Kidney epithelial cell (primary cell): ENCODE measurements at regions not wholly inside any gene's neighbourhood (a gene's known extent, or its start where the extent isn't known, plus 50 kb on each side); places are given as distances from the start of the nearest gene placed in this dataset.

Experiments
- DNase-seq: peaks from one replicate; pipeline ENCODE4 v3.0.0-alpha.2; 2010; ENCODE audit warnings: low read depth
- H3K27me3 ChIP-seq: 2 replicates; pipeline ENCODE4 v1.6.0; 2011; ENCODE audit warnings: low read length; ENCODE audit not compliant: control insufficient read depth, insufficient read depth
- H3K36me3 ChIP-seq: 2 replicates; pipeline ENCODE4 v1.5.1; 2011; ENCODE audit warnings: low read length; ENCODE audit not compliant: control insufficient read depth, insufficient read depth
- H3K4me3 ChIP-seq: 2 replicates; pipeline ENCODE4 v1.5.1; 2011; ENCODE audit warnings: low read depth, mild to moderate bottlenecking, control low read depth, low read length
- TF ChIP-seq, protein P1 (sequence below): IDR thresholded peaks from 2 replicates; pipeline ENCODE4 v1.5.1; 2011; ENCODE audit warnings: mild to moderate bottlenecking, moderate library complexity, low read length, control low read depth, inconsistent platforms; ENCODE audit not compliant: insufficient read depth, poor library complexity, severe bottlenecking

DNA sequence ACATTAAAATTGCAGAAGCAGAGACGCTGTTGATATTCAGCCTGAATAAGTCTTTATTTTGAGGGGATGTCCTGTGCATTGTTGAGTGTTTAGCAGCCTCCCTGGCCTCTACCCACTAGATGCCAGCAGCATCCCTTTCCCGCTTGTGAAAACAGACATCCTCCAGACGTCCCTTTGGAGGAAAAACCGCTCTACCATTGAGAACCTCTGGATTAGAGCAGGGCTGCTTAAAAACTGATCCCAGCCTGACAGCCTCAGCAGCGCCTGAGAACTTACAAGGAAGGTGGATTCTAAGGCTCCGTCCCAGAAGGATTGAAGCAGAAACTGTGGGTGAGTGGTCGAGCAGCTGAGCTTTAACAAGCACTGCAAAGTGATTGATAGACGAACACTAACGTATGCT lies 349.7 kb downstream of the CYRIA start:
- no peak for DNase-seq
- TF ChIP-seq, protein P1, sequence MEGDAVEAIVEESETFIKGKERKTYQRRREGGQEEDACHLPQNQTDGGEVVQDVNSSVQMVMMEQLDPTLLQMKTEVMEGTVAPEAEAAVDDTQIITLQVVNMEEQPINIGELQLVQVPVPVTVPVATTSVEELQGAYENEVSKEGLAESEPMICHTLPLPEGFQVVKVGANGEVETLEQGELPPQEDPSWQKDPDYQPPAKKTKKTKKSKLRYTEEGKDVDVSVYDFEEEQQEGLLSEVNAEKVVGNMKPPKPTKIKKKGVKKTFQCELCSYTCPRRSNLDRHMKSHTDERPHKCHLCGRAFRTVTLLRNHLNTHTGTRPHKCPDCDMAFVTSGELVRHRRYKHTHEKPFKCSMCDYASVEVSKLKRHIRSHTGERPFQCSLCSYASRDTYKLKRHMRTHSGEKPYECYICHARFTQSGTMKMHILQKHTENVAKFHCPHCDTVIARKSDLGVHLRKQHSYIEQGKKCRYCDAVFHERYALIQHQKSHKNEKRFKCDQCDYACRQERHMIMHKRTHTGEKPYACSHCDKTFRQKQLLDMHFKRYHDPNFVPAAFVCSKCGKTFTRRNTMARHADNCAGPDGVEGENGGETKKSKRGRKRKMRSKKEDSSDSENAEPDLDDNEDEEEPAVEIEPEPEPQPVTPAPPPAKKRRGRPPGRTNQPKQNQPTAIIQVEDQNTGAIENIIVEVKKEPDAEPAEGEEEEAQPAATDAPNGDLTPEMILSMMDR: no peak
- Histone ChIP-seq H3K4me3 (no peak overlapping the region), H3K27me3 (no peaks in the 10 kb centered on the region), H3K36me3 (no peaks in the 10 kb centered on the region)

DNA sequence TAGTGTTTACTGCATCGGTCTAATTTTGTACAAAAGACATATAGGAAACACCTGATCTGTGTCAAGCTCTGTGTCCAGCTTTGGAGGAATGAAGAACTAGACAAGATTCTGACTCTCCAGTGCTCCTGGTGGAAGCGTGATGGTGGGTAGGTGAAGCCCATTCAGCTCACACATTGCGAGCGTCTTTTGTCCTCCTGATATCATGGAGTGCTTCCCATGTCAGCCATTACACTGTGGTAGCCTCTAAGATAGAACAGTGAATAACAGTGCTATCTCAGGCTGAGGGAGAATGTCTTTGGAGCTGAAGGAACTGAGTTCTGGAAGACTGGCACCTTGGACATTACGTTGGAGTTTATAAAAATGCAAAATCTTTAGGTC lies 350.2 kb downstream of the CYRIA start:
- DNase-seq: no peak
- TF ChIP-seq, protein P1: no peak
- Histone ChIP-seq H3K27me3 (no peaks in the 10 kb centered on the region), H3K4me3 (no peak overlapping the region), H3K36me3 (no peaks in the 10 kb centered on the region)

- no peaks in the 10 kb centered on the region for H3K36me3 ChIP-seq
- TF ChIP-seq, protein P1: no peak
- H3K4me3 ChIP-seq: no peak overlapping the region
- DNase-seq: no peak
- H3K27me3 ChIP-seq: no peaks in the 10 kb centered on the region
Observed at GRCh38 chr2:16314691-16315457, 350.8 kb downstream of the CYRIA start.

- TF ChIP-seq, protein P1: no peak
- no peak for DNase-seq
- no peaks in the 10 kb centered on the region for H3K36me3 ChIP-seq
- no peak overlapping the region for H3K4me3 ChIP-seq
- H3K27me3 ChIP-seq: no peaks in the 10 kb centered on the region
Observed at GRCh38 chr2:16314001-16314400, 351.6 kb downstream of the CYRIA start.

GRCh38 chr2:16313235-16313975 lies 352.2 kb downstream of the CYRIA start:
- TF ChIP-seq, protein P1: no peak
- no peaks in the 10 kb centered on the region for H3K27me3 ChIP-seq
- no peak for DNase-seq
- H3K36me3 ChIP-seq: no peaks in the 10 kb centered on the region
- no peak overlapping the region for H3K4me3 ChIP-seq

DNA sequence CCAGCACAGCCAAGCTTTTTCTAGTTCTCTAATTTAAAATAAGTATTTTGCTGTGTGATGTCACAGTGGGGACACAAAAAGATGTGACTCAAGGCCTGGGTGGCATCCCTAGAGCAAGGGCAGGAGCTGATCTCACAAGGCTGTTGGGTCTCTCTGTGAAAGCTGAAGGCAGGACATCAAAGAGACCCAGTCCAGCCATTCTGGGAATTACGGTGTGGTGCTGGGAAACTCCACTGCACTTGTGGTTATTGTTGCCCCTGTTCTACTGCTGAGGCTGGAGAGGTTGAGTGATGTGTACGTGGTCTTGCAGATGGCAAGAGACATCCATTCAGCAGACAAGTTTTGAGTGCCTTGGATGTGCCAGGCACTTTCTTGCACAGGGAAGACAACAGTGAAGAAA lies 352.9 kb downstream of the CYRIA start:
- TF ChIP-seq, protein P1: no peak
- DNase-seq: no peak
- no peak overlapping the region for H3K4me3 ChIP-seq
- no peaks in the 10 kb centered on the region for H3K36me3 ChIP-seq
- H3K27me3 ChIP-seq: no peaks in the 10 kb centered on the region
